Testis (tissue), 2 donors: ENCODE measurements at regions not wholly inside any gene's neighbourhood (a gene's known extent, or its start where the extent isn't known, plus 50 kb on each side); places are given as distances from the start of the nearest gene placed in this dataset.

Experiments
- DNase-seq: peaks from one replicate; pipeline ENCODE4 v3.0.0-alpha.2; 2019
- H3K27ac ChIP-seq, 2 donors: fragments of 200-600 bp; sonication (generic); one replicate each; pipeline ENCODE4 v1.5.1; 2019
- H3K27me3 ChIP-seq: fragments of 200-600 bp; sonication (generic); one replicate; pipeline ENCODE4 v1.5.1; 2019
- H3K36me3 ChIP-seq: fragments of 200-600 bp; sonication (generic); one replicate; pipeline ENCODE4 v1.5.1; 2017; ENCODE audit warnings: low read depth; ENCODE audit errors: missing control alignments
- H3K4me1 ChIP-seq: fragments of 200-600 bp; sonication (generic); one replicate; pipeline ENCODE4 v1.5.1; 2019
- H3K4me3 ChIP-seq, 2 donors: fragments of 200-600 bp; sonication (generic); one replicate each; pipeline ENCODE4 v1.5.1; 2017 to 2019
- H3K9me3 ChIP-seq: fragments of 200-600 bp; sonication (generic); one replicate; pipeline ENCODE4 v1.5.1; 2017
- POLR2A ChIP-seq: fragments of 450-650 bp; IDR thresholded peaks from one replicate; pipeline ENCODE4 v1.6.1; 2017; ENCODE audit warnings: antibody characterized with exemption, mild to moderate bottlenecking, moderate library complexity
- WGBS, 2 donors: methylation state at CpG; one replicate each; pipeline ENCODE4 v1.1.5; 2018; 5-methylcytosine and 5-hydroxymethylcytosine counted together
- intact Hi-C: fragments of 100-400 bp; cut with DNase I; formaldehyde crosslinking; loops from one replicate; pipeline ENCODE4 v1.15.1; 2023; ENCODE audit warnings: low total_unique reads
- TF ChIP-seq, protein P1 (sequence below), 3 experiments: fragments of 450-650 bp in 2 of 3; fragments of 200-600 bp in 1 of 3; sonication (generic) in 1 of 3; IDR thresholded peaks; one replicate each; pipeline ENCODE4 v1.5.1; 2016 to 2019; ENCODE audit warnings: antibody characterized with exemption in 3 of 3, mild to moderate bottlenecking in 2 of 3, moderate library complexity in 1 of 3

DNA sequence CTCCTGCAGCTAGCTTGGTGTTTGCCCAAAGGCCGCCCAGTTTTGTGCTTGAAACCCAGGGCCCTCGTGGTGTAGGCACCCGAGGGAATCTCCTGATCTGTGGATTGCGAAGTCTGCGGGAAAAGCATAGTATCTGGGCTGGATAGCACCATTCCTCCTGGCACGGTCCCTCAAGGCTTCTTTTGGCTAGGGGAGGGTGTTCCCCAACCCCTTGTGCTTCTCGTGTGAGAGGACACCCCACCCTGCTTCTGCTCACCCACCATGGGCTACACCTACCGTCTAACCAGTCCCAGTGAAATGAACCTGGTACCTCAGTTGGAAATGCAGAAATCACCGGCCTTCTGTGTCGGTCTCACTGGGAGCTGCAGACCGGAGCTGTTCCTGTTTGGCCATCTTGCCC is 403.5 kb downstream of the USP25 start:
- intact Hi-C loops, result no loop called here
- TF ChIP-seq, protein P1, sequence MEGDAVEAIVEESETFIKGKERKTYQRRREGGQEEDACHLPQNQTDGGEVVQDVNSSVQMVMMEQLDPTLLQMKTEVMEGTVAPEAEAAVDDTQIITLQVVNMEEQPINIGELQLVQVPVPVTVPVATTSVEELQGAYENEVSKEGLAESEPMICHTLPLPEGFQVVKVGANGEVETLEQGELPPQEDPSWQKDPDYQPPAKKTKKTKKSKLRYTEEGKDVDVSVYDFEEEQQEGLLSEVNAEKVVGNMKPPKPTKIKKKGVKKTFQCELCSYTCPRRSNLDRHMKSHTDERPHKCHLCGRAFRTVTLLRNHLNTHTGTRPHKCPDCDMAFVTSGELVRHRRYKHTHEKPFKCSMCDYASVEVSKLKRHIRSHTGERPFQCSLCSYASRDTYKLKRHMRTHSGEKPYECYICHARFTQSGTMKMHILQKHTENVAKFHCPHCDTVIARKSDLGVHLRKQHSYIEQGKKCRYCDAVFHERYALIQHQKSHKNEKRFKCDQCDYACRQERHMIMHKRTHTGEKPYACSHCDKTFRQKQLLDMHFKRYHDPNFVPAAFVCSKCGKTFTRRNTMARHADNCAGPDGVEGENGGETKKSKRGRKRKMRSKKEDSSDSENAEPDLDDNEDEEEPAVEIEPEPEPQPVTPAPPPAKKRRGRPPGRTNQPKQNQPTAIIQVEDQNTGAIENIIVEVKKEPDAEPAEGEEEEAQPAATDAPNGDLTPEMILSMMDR (IDR thresholded peaks at IDR 0.05), result no peak
- TF ChIP-seq POLR2A, result no peak
- no peak overlapping the region for H3K4me3 ChIP-seq
- DNase-seq, result no peak
- no peaks in the 10 kb centered on the region for H3K27me3 ChIP-seq
- H3K36me3 ChIP-seq, result no peaks in the 10 kb centered on the region
- no peak overlapping the region for H3K27ac ChIP-seq
- H3K9me3 ChIP-seq, result no peaks in the 10 kb centered on the region
- WGBS, 2 donors, result 91 to 95% methylated on average over 9 to 11 of the region's 11 CpGs
- H3K4me1 ChIP-seq, result no peaks in the 10 kb centered on the region

GRCh38 chr21:16134134-16134533 is 404.4 kb downstream of the USP25 start:
- 71 to 76% methylated on average over 5 of the region's 5 CpGs for WGBS, 2 donors
- H3K27me3 ChIP-seq, result no peaks in the 10 kb centered on the region
- no peak for TF ChIP-seq POLR2A
- TF ChIP-seq, protein P1 (IDR thresholded peaks at IDR 0.05), result no peak
- no peaks in the 10 kb centered on the region for H3K9me3 ChIP-seq
- DNase-seq, result peak; percentile 19
- no peak overlapping the region for H3K4me3 ChIP-seq
- H3K4me1 ChIP-seq, result no peaks in the 10 kb centered on the region
- no peaks in the 10 kb centered on the region for H3K36me3 ChIP-seq
- intact Hi-C loops, result no loop called here
- H3K27ac ChIP-seq, result no peak overlapping the region

DNA sequence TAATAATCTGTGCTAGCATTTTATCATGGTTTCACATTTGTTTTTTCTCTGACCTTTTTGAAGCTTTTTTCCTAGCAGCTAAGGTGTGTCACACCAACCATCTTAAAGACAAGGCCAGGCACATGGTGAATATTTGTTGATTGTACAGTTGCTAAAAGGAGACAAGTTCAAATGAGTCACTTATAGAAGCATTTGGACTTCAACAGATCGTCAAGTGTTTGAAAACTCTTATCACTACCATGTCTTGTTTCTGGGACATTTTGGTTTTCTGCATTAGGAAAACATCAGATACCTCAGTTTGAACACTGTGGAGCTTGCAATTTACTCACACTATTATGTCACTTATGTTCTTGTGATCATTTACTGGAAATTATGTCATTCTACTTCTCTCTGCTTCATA is 407.3 kb downstream of the USP25 start:
- no peak overlapping the region for H3K4me3 ChIP-seq
- 69 to 77% methylated on average over 1 of the region's 1 CpG for WGBS, 2 donors
- no peaks in the 10 kb centered on the region for H3K27me3 ChIP-seq
- no peaks in the 10 kb centered on the region for H3K9me3 ChIP-seq
- no peak overlapping the region for H3K27ac ChIP-seq
- TF ChIP-seq, protein P1 (IDR thresholded peaks at IDR 0.05), result no peak
- no peak for TF ChIP-seq POLR2A
- no peaks in the 10 kb centered on the region for H3K4me1 ChIP-seq
- H3K36me3 ChIP-seq, result no peaks in the 10 kb centered on the region
- DNase-seq, result no peak
- intact Hi-C loops, result no loop called here

DNA sequence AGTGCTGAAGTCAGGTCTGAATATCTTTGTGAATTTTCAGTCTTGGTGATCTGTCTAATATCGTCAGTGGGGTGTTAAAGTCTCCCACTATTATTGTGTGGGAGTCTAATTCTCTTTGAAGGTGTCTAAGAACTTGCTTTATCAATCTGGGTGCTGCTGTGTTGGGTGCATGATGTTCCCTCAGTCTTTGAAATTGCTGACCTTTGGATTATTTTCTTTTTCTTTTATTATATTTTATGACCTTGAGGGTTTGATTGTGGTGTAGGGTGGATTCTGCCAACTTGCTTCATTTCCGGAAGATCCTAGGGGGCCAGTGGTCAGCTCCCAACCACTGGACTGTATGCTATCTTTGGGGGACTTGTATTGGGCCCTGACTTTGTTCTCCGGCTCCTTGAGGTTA is 415.3 kb downstream of the USP25 start:
- no peak overlapping the region for H3K27ac ChIP-seq
- H3K9me3 ChIP-seq, result no peaks in the 10 kb centered on the region
- H3K36me3 ChIP-seq, result no peaks in the 10 kb centered on the region
- TF ChIP-seq POLR2A, result no peak
- TF ChIP-seq, protein P1 (IDR thresholded peaks at IDR 0.05), result no peak
- H3K4me1 ChIP-seq, result no peaks in the 10 kb centered on the region
- 74 to 75% methylated on average over 3 of the region's 3 CpGs for WGBS, 2 donors
- H3K4me3 ChIP-seq, result no peak overlapping the region
- no peak for DNase-seq
- intact Hi-C loops, result no loop called here
- H3K27me3 ChIP-seq, result no peaks in the 10 kb centered on the region

- no peaks in the 10 kb centered on the region for H3K9me3 ChIP-seq
- no peaks in the 10 kb centered on the region for H3K36me3 ChIP-seq
- H3K4me1 ChIP-seq, result no peaks in the 10 kb centered on the region
- TF ChIP-seq, protein P1 (IDR thresholded peaks at IDR 0.05), result no peak
- no peak for TF ChIP-seq POLR2A
- 92% methylated on average over 7 of the region's 7 CpGs; no CpG with 5 or more reads in 1 of the 2 donors for WGBS, 2 donors
- H3K27me3 ChIP-seq, result no peaks in the 10 kb centered on the region
- intact Hi-C loops, result no loop called here
- no peak overlapping the region for H3K4me3 ChIP-seq
- no peak for DNase-seq
- no peak overlapping the region for H3K27ac ChIP-seq
Observed at GRCh38 chr21:16145479-16145878, 415.7 kb downstream of the USP25 start.
